HG02852 (cell line): ENCODE measurements at regions not wholly inside any gene's neighbourhood (a gene's known extent, or its start where the extent isn't known, plus 50 kb on each side); places are given as distances from the start of the nearest gene placed in this dataset.

Experiments used
- ATAC-seq: cut with Tn5 transposase; IDR thresholded peaks from one replicate; pipeline ENCODE4 v1.9.1; 2021; ENCODE audit warnings: mild to moderate bottlenecking, moderate library complexity; ENCODE audit not compliant: unreplicated experiment

GRCh38 chr1:163725551-163725950, 403.8 kb downstream of the NUF2 start:
- no peak for ATAC-seq

GRCh38 chr1:163730411-163730821, 408.7 kb downstream of the NUF2 start:
- no peak for ATAC-seq

GRCh38 chr1:163737261-163737660, 415.5 kb downstream of the NUF2 start:
- no peak for ATAC-seq

- no peak for ATAC-seq
These were observed 422.6 kb downstream of the NUF2 start for GRCh38 chr1:163744301-163744887.

- no peak for ATAC-seq
These were observed 423.4 kb downstream of the NUF2 start for GRCh38 chr1:163745204-163745603.

GRCh38 chr1:163747261-163747660, 425.5 kb downstream of the NUF2 start:
- no peak for ATAC-seq

- ATAC-seq: no peak
These were observed 426.1 kb downstream of the NUF2 start for GRCh38 chr1:163747855-163748254.

GRCh38 chr1:163758977-163759670, 437.4 kb downstream of the NUF2 start:
- ATAC-seq: no peak

GRCh38 chr1:163761898-163762297, 440.1 kb downstream of the NUF2 start:
- ATAC-seq: no peak

GRCh38 chr1:163766257-163766918, 444.6 kb downstream of the NUF2 start:
- ATAC-seq: no peak

- no peak for ATAC-seq
These were observed 446.8 kb downstream of the NUF2 start for GRCh38 chr1:163768576-163768975.

GRCh38 chr1:163770265-163770664, 448.5 kb downstream of the NUF2 start:
- ATAC-seq: no peak

GRCh38 chr1:163771637-163772036, 449.9 kb downstream of the NUF2 start:
- ATAC-seq: no peak

- ATAC-seq: no peak
These were observed 450.5 kb downstream of the NUF2 start for GRCh38 chr1:163772246-163772645.

GRCh38 chr1:163773396-163773795, 451.6 kb downstream of the NUF2 start:
- ATAC-seq: no peak

GRCh38 chr1:163774401-163774945, 452.7 kb downstream of the NUF2 start:
- ATAC-seq: no peak

GRCh38 chr1:163774978-163775620, 453.3 kb downstream of the NUF2 start:
- ATAC-seq: no peak

- ATAC-seq: no peak
These were observed 455.5 kb downstream of the NUF2 start for GRCh38 chr1:163777205-163777604.

- ATAC-seq: no peak
These were observed 459.4 kb downstream of the NUF2 start for GRCh38 chr1:163781146-163781545.

GRCh38 chr1:163785868-163786405, 464.2 kb downstream of the NUF2 start:
- no peak for ATAC-seq

GRCh38 chr1:163789911-163790310, 468.2 kb downstream of the NUF2 start:
- ATAC-seq: no peak
